Omental fat pad (tissue), 3 donors: ENCODE measurements at regions not wholly inside any gene's neighbourhood (a gene's known extent, or its start where the extent isn't known, plus 50 kb on each side); places are given as distances from the start of the nearest gene placed in this dataset.
"Not testable (repeated sequence)": the region's sequence is repeated elsewhere in the genome, so short reads cannot be mapped to it uniquely, and the experiment has no call there.

Experiments used
- ATAC-seq: fragments of 150-250 bp; one replicate; pipeline ENCODE4 v1.9.1; 2016; ENCODE audit warnings: mild to moderate bottlenecking, moderate library complexity; ENCODE audit not compliant: low FRiP score
- DNase-seq: peaks from one replicate; pipeline ENCODE4 v3.0.0-alpha.2; 2019; ENCODE audit warnings: low spot score
- TF ChIP-seq, protein P1 (sequence below), 3 donors: fragments of 450-650 bp; IDR thresholded peaks; one replicate each; pipeline ENCODE4 v1.5.1; 2016 to 2017; ENCODE audit warnings: antibody characterized with exemption in 3 of 3, mild to moderate bottlenecking in 3 of 3, moderate library complexity in 2 of 3

- ATAC-seq (no peak), DNase-seq (no peak)
- TF ChIP-seq, protein P1, sequence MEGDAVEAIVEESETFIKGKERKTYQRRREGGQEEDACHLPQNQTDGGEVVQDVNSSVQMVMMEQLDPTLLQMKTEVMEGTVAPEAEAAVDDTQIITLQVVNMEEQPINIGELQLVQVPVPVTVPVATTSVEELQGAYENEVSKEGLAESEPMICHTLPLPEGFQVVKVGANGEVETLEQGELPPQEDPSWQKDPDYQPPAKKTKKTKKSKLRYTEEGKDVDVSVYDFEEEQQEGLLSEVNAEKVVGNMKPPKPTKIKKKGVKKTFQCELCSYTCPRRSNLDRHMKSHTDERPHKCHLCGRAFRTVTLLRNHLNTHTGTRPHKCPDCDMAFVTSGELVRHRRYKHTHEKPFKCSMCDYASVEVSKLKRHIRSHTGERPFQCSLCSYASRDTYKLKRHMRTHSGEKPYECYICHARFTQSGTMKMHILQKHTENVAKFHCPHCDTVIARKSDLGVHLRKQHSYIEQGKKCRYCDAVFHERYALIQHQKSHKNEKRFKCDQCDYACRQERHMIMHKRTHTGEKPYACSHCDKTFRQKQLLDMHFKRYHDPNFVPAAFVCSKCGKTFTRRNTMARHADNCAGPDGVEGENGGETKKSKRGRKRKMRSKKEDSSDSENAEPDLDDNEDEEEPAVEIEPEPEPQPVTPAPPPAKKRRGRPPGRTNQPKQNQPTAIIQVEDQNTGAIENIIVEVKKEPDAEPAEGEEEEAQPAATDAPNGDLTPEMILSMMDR (IDR thresholded peaks at IDR 0.05): no peak
Observed at GRCh38 chr6:16824845-16825685, 63.8 kb upstream of the ATXN1 start.

DNA sequence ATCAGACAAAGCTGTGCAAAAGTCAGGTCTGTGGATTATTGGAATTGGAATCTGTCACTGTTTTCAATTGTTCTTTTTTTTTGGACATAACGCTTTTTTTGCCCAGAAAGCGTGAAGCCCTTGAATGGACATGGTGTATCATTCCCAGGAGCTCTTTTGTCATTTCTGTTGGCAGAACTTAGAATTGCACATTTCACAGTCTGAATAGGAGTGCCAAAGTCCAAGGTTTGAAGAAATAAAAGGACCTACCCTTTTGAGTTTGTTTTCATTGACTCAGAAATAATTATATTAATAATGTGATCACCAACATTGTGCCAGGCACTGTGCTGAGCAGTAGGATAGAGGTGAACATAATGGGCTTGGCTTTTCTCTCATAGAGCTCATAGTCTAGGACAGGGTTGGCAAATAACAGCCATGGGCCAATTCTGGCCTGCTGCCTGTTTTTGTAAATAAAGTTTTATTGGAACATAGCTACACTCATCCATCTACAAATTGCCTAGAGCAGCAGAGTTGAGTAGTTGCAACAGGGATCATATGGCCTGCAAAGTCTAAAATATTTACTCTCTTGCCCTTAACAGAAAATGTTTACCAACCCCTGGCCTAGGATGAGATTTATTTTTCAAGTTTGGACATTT lies 62.6 kb upstream of the ATXN1 start:
- ATAC-seq: no peak
- TF ChIP-seq, protein P1 (IDR thresholded peaks at IDR 0.05): no peak
- DNase-seq: no peak

- TF ChIP-seq, protein P1 (IDR thresholded peaks at IDR 0.05): no peak
- DNase-seq (no peak), ATAC-seq (no peak)
Observed at GRCh38 chr6:16822975-16823717, 61.9 kb upstream of the ATXN1 start.

DNA sequence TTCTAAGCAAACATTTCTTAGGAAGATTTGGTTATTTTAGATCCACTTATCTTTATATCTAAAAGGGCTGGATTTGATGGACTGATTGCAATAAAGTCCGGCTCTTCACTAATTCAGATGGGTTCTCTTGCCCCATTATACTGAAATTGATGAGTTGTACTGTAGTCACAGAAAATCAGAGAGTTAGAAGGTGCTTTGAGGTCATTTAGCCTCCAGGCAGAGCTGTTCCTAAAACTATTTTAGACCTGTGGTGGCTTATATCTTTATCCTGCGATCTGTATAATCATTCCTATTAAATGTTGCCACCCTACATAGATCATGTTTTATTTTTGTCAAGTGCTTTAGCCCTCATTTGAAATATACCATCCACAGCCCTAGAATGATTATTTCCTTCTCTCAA lies 61.3 kb upstream of the ATXN1 start:
- TF ChIP-seq, protein P1 (IDR thresholded peaks at IDR 0.05): no peak
- DNase-seq (no peak), ATAC-seq (no peak)

DNA sequence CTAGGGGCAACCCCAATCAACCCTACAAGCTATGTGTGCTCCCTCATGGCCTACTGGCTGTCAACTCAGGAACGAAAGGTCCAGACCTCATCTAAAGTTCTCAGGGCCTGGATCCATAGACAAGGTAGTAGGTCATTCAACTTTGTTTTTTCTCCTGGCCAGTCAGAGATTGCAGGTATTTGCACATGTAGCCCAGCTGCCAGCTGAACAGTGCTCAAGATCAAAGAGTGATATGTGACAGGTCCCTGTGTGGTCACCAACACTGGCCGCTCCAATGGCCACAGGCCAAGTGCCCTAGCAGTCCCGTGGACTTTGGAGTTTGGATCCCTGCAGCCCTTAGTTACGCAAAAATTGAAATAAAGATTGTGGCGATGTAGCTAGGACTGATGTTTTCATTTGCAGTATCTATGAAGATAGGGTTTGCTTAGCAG lies 60.6 kb upstream of the ATXN1 start:
- ATAC-seq: no peak

GRCh38 chr6:16820262-16820661 lies 59.0 kb upstream of the ATXN1 start:
- ATAC-seq, DNase-seq: not testable (repeated sequence)

More for the DNA sequence above, 60.6 kb upstream of the ATXN1 start:
- no peak for DNase-seq
- TF ChIP-seq, protein P1 (IDR thresholded peaks at IDR 0.05): no peak

- ATAC-seq (no peak), DNase-seq (no peak)
- TF ChIP-seq, protein P1 (IDR thresholded peaks at IDR 0.05): no peak
Observed at GRCh38 chr6:16819752-16820151, 58.5 kb upstream of the ATXN1 start.
